Ammon's horn (tissue), 1 donor: ENCODE measurements at regions not wholly inside any gene's neighbourhood (a gene's known extent, or its start where the extent isn't known, plus 50 kb on each side); places are given as distances from the start of the nearest gene placed in this dataset.

Experiments used
- DNase-seq: peaks from one replicate; pipeline ENCODE4 v3.0.0-alpha.2; 2016; ENCODE audit warnings: low spot score

DNA sequence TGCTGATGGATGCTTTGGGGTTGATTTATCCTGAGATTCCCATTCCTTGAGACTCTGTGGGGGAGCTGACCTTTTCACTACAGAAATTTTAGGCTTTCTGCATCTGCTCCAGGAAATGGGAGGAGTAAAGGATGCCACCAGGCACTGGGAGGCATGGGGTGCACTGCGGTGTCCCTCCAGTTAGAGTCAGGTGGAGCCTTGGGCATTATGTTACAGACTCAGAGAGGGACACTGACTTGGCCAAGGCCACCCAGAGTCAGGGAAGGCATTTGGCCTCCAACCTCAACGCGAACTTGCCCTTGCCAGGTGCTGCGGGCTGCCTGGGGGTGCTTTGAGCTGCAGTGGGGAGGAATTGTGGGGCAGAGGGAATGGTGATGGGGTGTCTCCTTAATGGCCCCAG, 58.0 kb upstream of the TBX3 start:
- no peak for DNase-seq

DNA sequence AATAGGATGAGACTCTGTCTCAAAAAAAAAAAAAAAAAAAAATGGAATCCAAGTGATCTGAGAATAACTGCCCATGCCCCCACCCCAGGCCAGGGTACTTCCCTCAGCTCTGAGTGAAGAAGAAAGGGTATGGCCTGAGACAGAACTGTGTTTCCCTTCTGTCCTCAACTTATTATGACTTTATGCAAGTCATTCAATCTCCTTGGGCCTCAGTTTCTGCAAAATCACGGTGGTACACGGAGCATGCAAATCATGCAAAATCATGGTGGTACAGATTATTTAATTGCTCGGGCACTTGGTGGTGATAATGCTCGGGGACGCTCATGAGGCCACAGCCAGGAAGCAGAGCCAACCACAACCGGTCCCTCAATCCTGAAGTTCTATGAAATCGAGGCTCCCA, 56.5 kb upstream of the TBX3 start:
- DNase-seq: no peak

DNA sequence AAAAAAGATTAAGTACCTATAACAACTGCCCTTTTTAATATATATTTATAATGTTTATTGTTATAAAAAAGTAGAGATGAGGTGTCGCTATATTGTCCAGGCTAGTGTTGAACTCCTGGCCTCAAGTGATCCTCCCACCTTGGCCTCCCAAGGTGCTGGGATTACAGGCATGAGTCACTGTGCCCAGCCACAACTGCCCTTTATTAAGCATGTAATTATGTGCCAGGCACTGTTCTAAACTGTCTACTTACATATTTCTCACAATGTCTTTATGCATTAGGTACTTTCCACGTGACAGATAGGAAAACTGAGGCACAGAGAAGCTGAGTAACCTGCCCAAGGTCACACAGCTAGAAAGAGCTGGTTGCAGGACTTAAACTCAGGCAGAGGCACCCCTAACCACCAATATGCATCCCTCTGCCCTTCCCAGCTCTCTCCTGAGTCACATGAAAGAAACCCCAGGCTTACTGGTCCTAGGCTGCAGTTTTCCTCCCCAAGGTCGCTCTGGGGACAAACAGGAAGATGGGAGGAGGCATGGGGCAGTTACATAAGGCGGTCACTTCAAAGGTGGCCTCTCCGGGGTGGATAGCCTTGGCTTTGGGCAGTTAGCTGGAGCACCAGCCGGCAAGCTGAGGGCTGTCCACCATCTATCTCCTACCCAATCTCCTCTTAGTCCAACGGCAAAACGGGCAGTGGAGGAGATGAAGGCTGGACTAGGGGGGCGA, 54.6 kb upstream of the TBX3 start:
- DNase-seq: no peak

DNA sequence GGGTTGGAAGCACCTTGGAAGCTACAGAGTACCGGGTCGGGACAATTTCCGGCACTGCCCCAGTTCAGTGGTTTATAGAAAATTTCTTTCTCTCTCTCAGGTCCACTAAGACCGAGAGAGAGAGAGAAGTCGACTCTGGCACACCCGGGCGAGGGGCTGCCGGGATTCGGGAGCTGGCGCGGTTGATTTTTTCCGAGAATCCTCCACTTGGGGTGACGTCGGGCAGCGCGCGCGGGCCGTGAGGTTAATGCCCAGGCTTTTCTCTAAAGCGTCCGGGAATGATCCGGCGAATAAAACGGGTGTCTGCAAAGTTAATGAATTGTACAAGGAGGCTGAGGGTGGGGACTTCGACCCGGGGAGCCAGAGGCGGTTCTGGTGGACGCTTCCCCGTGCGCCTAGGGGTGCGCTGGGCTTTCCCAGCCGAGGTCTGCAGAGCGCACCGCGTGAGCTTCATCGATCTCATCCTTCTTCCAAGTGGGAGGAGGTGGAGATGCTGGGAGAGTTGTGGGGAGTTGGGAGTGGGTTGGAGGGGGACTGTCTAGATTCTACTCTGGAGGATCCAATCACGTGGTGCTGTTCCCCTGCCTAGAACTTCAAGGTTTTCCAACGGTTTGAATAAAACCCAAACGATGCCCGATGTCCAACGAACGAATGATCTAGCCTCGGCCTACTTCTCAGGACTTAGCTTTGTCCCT, 51.9 kb upstream of the TBX3 start:
- DNase-seq: no peak

DNA sequence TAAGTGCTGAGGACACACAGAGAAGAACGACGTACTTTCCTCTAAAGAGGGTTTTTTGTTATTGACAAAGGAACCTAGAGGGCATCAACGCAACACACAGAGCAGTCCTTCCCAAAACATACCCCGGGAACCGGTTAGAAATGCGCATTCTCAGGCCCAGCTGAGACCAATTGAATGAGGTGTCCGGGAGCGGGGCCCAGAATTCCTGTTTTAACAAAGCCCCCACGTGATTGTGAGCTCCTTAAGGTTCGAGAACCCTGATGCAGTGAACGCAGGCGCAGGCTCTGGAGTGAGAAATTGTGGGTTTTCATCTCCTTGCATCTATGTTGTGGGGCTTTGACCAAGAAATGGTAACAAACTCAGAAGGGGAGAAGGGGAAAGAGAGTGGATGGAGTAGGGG, 51.0 kb upstream of the TBX3 start:
- no peak for DNase-seq

DNA sequence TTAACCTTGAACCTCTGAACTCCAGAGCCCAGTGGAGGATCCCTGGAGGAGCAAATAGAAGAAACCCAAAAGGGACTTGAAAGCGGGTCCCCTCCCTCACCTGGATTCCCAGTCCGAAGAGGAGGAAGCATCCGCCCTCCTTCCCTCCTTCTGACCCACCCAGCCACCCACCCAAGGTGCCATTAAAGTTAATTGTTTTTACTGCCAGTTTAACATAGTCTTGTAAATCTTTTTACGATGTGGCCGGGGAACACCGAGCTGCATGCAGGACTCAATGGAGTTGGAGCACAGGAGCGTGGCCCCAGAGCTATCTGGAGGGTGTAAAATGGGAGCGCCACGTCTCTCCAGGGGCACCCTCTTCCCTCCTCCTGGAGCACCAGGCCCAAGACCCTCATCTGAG, 49.9 kb upstream of the TBX3 start:
- no peak for DNase-seq
